Heart left ventricle (tissue), 13 donors: ENCODE measurements at regions not wholly inside any gene's neighbourhood (a gene's known extent, or its start where the extent isn't known, plus 50 kb on each side); places are given as distances from the start of the nearest gene placed in this dataset.
"Not testable (repeated sequence)": the region's sequence is repeated elsewhere in the genome, so short reads cannot be mapped to it uniquely, and the experiment has no call there.

ENCODE experiments used
- CTCF ChIP-seq, 12 donors: fragments of 200-600 bp; sonication (generic) in 4 of 12; IDR thresholded peaks; one replicate each; pipeline versions ENCODE4 v1.5.0 to v1.8.0; 2018 to 2022; ENCODE audit warnings: antibody characterized with exemption in 12 of 12, mild to moderate bottlenecking in 5 of 12
- POLR2A ChIP-seq, 2 donors: fragments of 450-650 bp; IDR thresholded peaks; one replicate each; pipeline ENCODE4 v1.6.1; 2017; ENCODE audit warnings: antibody characterized with exemption in 2 of 2, mild to moderate bottlenecking in 2 of 2, moderate library complexity in 2 of 2
- donor health status: ischemic (EF 13 %, LVEDD 7.1; RV severe dilation, severe dysfunction).
- donor health status: DM: no; HTN: yes; CAD: no.
- donor health status: DM: no; HTN: no; CAD: no.
- donor health status: ischemic (EF 25% LVEDD 6.9; RV normal size, moderate dysfunction).
- donor health status: ischemic (EF 25% LVEDD 5.7; RV mildly dilated, moderate dysfunction).
- donor health status: ischemic (EF 35%, LVEDD 5.7; RV mildly dilated, moderate dysfunction).
- donor health status: nonischemic (EF 11% LVEDD 7.7; RV severe dilation, severe dysfunction).
- donor health status: DM: yes; HTN: yes; CAD: no.
- donor health status: PGD.
- donor health status: ischemic (EF 29% LVEDD 5.4; RV normal size, mild dysfunction).
- donor health status: nonischemic (EF 23%, LVEDD 6.1; RV moderate dilation, normal function).

- not testable (repeated sequence) for TF ChIP-seq POLR2A, CTCF (IDR thresholded peaks at IDR 0.05)
Measured at GRCh38 chr6:43998592-43999243, 128.5 kb downstream of the MRPL14 start.
